ENCODE measurements at regions not wholly inside any gene's neighbourhood (a gene's known extent, or its start where the extent isn't known, plus 50 kb on each side); places are given as distances from the start of the nearest gene placed in this dataset.
"Not testable (repeated sequence)": the region's sequence is repeated elsewhere in the genome, so short reads cannot be mapped to it uniquely, and the experiment has no call there.

DNA sequence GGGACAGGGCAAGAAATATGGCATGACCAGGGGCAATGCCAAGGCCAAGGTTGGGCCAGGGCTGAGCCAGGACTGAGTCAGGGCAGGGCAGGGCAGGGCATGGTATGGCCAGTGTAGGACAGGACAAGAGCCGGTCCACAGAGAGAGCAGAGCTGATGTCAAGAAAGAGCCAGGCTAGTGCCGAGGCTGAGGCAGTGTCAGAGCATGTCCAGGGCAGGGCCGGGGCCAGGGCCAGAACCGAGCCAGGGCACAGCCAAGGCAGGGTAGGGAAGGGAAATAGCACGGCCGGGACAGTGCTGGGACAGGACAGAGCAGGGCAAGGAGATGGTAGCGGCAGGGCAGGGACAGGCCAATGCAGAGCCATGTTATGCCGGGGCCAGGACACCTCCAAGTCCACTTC lies 2875.1 kb downstream of the RPIA start:
- TF ChIP-seq, protein P1, sequence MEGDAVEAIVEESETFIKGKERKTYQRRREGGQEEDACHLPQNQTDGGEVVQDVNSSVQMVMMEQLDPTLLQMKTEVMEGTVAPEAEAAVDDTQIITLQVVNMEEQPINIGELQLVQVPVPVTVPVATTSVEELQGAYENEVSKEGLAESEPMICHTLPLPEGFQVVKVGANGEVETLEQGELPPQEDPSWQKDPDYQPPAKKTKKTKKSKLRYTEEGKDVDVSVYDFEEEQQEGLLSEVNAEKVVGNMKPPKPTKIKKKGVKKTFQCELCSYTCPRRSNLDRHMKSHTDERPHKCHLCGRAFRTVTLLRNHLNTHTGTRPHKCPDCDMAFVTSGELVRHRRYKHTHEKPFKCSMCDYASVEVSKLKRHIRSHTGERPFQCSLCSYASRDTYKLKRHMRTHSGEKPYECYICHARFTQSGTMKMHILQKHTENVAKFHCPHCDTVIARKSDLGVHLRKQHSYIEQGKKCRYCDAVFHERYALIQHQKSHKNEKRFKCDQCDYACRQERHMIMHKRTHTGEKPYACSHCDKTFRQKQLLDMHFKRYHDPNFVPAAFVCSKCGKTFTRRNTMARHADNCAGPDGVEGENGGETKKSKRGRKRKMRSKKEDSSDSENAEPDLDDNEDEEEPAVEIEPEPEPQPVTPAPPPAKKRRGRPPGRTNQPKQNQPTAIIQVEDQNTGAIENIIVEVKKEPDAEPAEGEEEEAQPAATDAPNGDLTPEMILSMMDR (conservative IDR thresholded peaks at IDR 0.05; ENCODE audit: low read depth, low read length): not testable (repeated sequence)
- not testable (repeated sequence) for TF ChIP-seq EZH2 (IDR thresholded peaks at IDR 0.05; ENCODE audit: borderline replicate concordance, low read depth, low read length, poor library complexity, severe bottlenecking)
